ENCODE measurements at regions not wholly inside any gene's neighbourhood (a gene's known extent, or its start where the extent isn't known, plus 50 kb on each side); places are given as distances from the start of the nearest gene placed in this dataset.

DNA sequence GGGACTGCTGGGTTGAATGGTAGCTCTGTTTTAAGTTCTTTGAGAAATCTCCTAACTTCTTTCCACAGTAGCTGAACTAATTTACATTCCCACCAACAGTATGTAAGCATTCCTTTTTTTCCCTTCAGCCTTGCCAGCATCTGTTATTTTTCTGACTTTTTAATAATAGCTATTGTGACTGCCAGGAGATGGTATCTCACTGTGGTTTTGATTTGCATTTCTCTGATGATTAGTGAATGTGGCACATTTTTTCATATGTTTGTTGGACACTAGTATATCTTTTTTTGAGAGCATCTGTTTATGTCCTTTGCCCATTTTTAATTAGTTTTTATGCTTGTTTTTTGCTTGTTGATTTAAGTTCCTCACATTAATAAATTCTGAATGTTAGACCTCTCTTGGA lies 990.8 kb downstream of the GATA3 start:
- DNase-seq (ENCODE audit: low read depth, low spot score) (no peak), ATAC-seq (no peak)
- ChIA-PET RAD21 (ENCODE audit: low non-redundant PET in 1 of 2, low total read pairs in 2 of 2, uncharacterized antibody in 2 of 2, unreplicated experiment in 2 of 2) (no interaction called here), CTCF (no interaction called here), POLR2A (no interaction called here)
- no peaks in the 10 kb centered on the region for H3K9me2 ChIP-seq (ENCODE audit: insufficient read depth)
- no peaks in the 10 kb centered on the region for H3K4me1 ChIP-seq (ENCODE audit: control insufficient read depth in 1 of 2, insufficient read depth in 2 of 2, low read length in 2 of 2)
- intact Hi-C loops (cut with micrococcal nuclease) = no loop called here
- no peaks in the 10 kb centered on the region for H3K36me3 ChIP-seq (ENCODE audit: control insufficient read depth in 1 of 2, insufficient read depth in 2 of 2, low read length in 2 of 2)
- no peak overlapping the region for H3K9ac ChIP-seq (ENCODE audit: low read length)
- no peaks in the 10 kb centered on the region for H3K79me2 ChIP-seq (ENCODE audit: insufficient read depth, low read length)
- no peak overlapping the region for H3K4me3 ChIP-seq (replicated peaks in 1 of 2; ENCODE audit: low read depth in 1 of 2, low read length in 2 of 2)
- H3K4me2 ChIP-seq (ENCODE audit: low read length) = no peak overlapping the region
- no peak overlapping the region for H2AFZ ChIP-seq (ENCODE audit: low read depth, low read length, poor library complexity, severe bottlenecking)
- no TSS peak for BruUV-seq (replicated peaks)
- no peaks in the 10 kb centered on the region for H3K27me3 ChIP-seq (ENCODE audit: insufficient read depth, low read length)
- TF ChIP-seq SIN3A (IDR thresholded peaks at IDR 0.05; ENCODE audit: low read depth) (no peak), EZH2 (IDR thresholded peaks at IDR 0.05) (no peak), EZH2phosphoT487 (IDR thresholded peaks at IDR 0.05; ENCODE audit: borderline replicate concordance) (no peak), ZNF274 (IDR thresholded peaks at IDR 0.05; ENCODE audit: low read depth, low read length) (no peak), FOSL1 (IDR thresholded peaks at IDR 0.05; ENCODE audit: low read depth) (no peak), ELF1 (IDR thresholded peaks at IDR 0.05; ENCODE audit: borderline replicate concordance, low read depth) (no peak)
- TF ChIP-seq, protein P1, sequence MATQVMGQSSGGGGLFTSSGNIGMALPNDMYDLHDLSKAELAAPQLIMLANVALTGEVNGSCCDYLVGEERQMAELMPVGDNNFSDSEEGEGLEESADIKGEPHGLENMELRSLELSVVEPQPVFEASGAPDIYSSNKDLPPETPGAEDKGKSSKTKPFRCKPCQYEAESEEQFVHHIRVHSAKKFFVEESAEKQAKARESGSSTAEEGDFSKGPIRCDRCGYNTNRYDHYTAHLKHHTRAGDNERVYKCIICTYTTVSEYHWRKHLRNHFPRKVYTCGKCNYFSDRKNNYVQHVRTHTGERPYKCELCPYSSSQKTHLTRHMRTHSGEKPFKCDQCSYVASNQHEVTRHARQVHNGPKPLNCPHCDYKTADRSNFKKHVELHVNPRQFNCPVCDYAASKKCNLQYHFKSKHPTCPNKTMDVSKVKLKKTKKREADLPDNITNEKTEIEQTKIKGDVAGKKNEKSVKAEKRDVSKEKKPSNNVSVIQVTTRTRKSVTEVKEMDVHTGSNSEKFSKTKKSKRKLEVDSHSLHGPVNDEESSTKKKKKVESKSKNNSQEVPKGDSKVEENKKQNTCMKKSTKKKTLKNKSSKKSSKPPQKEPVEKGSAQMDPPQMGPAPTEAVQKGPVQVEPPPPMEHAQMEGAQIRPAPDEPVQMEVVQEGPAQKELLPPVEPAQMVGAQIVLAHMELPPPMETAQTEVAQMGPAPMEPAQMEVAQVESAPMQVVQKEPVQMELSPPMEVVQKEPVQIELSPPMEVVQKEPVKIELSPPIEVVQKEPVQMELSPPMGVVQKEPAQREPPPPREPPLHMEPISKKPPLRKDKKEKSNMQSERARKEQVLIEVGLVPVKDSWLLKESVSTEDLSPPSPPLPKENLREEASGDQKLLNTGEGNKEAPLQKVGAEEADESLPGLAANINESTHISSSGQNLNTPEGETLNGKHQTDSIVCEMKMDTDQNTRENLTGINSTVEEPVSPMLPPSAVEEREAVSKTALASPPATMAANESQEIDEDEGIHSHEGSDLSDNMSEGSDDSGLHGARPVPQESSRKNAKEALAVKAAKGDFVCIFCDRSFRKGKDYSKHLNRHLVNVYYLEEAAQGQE (IDR thresholded peaks at IDR 0.05; ENCODE audit: low read depth) = no peak
- H3K9me3 ChIP-seq (ENCODE audit: control insufficient read depth in 1 of 2, insufficient read depth in 1 of 2, low read depth in 1 of 2, low read length in 2 of 2) = peaks cover 21 to 31% of the 10 kb centered on the region in 2 experiments; a peak in 2 of 4 replicates
- H3K27ac ChIP-seq (ENCODE audit: low read depth, low read length) = no peak overlapping the region
- H4K20me1 ChIP-seq (ENCODE audit: insufficient read depth) = no peaks in the 10 kb centered on the region

Measured in HCT116 (cell line).